ENCODE measurements at regions not wholly inside any gene's neighbourhood (a gene's known extent, or its start where the extent isn't known, plus 50 kb on each side); places are given as distances from the start of the nearest gene placed in this dataset.
"Not testable (repeated sequence)": the region's sequence is repeated elsewhere in the genome, so short reads cannot be mapped to it uniquely, and the experiment has no call there.

DNA sequence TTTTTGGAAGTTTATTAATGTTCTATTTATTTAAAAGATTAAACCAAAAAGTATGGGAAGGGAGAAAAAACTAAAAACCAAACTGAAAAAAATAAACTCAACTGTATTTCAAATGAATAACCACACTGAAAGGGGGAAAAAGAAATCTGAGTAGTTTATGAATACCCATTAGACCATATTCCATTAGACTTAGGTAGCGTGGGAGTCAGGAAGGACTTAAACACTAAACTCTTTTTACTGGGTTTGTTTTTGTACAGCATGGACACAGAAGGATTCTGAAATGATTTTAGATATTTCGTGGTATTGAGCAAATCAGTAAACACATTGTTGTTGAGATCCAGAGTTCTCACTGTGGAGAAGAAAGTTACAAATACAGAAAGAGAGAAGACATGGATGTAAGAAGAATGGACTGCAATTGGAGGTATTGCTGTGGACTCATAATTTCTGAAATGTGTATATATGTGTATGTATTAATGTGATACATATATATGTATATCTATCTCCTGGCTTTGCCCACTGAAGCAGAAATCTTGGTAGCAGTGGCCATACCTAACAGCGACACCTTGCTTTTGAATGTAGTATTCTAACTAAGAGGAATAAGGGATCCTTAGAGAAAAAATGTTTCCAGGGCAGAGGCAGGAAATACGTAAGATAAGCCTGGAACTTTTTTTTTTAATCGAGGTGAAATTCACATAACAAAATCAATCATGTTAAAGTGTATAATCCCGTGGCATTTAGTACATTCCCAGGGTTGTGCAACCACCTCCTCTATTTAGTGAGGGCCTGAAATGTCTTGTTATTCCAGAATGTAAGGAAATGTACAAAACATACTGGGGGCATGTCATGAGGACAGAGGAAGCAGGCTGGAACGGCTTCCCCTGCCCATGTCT is 228.8 kb downstream of the SMARCA2 start:
- DNase-seq = no peak

DNA sequence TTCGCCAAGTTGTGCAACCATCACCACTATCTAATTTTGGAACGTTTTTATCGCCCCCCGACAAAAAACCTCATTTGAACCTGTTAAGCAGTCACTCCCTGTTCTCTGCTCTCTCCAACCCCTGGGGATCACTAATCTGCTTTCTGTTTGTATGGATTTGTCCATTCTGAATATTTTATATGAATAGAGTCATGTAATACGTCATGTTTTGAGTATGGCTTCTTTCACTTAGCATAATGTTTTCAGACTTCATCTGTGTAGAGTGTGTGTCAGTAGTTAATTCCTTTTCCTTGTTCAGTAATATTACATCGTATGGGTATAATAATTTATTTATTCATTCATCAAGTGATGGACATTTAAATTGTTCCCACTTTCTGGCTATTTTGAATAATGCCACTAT is 232.2 kb downstream of the SMARCA2 start:
- no peak for DNase-seq

DNA sequence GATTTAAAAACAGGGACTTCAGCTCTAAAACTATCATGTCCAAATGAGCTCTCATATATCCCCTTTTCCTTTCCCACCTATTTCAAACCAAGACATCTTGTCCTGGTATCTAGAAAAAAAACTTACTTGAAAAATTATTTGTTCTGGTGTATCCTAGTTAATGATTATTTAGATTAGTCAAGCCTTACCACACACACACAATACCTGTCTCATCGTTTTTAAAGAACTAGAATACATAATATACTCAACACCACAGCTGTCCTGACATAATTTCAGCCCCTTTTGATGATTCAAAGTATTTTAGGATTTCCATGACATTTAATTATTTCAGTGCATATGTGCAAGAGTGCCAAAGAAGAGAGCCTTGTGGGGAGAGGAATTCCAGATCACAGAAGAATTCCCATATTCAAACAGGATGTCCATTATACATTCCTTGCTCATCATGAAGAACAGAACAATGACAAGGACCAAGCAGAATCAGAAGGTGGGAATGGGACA is 233.7 kb downstream of the SMARCA2 start:
- DNase-seq = no peak

DNA sequence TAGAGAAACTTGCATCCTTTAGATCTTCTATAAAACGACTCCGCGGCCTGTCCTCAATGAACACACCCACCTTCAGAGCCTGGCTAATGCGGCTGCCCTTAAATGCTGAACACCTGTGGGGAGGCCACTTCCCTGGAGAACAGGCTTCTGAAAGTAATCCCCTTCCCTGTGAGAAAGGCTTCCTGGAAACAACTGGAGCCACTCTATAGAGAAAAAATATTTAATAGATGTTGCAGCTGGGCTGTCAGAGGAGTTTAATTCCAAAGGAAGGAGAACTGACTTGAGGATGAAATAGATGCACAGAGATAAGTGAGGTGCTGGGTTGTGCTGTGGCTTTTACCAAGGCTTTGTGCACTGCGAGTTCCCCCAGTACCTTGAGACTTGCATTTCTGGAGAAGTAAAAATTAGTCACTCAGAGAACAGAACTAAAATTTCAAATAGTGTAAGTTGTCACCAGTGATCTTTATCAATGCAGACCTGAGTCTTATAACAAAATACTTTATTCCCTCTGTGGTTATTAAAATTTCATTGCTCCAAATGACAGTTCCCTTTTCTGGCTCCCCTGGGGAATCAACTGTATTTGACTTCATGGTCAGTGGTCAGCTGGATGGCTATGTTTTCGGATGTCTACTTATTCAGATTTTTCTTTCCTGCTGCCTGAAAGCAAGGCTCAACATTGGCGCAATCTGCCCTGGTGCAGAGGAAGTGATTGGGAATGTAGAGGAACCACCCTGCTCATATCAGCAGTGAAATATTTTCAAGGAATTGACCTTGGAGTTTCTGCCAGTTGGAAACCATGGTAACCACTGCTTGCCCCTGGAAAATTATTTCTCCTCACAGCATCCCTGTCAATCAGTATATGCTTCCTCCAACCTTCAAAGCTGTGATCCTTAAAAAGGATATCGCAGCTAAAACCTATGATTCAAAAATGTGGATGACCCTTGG is 238.8 kb downstream of the SMARCA2 start:
- no peak for DNase-seq

DNA sequence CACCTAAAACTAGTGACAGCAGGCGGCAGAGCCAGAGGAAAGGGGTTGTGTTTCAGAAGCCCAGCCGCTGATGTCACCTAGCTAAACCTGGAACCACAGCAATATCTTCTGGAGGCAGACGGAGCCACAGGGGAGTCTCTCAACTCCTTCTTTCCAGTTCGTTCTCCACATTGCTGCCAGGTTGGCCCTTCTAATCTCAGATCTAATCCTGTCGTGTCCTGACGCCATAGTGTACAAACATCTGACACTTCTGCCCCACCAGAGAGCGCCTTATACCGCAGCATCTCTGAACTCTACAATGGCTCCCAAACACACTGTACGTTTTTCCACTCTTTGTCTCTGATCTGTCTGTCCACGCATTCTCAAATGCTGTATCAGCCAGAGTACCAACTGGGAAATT is 240.0 kb downstream of the SMARCA2 start:
- DNase-seq = no peak

DNA sequence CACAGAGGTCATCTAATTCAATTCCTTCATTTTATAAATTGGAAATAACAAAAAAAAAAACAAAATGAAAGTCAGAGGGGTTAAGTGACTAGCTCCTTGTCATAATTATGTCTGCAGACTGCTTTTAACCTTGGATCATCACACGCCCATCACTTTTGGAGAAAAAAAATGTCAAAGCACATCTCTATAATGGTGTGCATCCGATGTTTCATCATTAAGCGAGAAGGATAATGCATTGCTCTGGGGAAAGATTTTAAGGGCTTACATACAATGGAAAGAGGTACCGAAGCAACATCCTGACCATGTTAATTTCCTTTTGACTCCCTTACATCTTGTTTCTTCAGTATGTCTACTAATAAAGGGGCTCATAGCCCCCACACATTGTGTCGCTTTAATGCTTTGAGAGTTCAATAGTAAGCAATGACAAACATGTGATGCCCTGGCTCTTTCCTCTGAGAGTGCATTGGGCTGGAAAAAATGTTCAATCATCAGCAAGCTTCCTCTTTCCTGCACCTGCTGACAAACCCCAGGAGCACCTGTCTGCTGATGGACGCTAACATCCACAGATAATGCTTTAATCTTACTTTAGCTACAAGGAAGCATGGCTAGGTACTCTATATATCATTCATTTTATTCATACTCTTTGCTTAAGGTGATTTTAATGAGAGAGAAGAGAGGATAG is 242.2 kb downstream of the SMARCA2 start:
- no peak for DNase-seq

DNA sequence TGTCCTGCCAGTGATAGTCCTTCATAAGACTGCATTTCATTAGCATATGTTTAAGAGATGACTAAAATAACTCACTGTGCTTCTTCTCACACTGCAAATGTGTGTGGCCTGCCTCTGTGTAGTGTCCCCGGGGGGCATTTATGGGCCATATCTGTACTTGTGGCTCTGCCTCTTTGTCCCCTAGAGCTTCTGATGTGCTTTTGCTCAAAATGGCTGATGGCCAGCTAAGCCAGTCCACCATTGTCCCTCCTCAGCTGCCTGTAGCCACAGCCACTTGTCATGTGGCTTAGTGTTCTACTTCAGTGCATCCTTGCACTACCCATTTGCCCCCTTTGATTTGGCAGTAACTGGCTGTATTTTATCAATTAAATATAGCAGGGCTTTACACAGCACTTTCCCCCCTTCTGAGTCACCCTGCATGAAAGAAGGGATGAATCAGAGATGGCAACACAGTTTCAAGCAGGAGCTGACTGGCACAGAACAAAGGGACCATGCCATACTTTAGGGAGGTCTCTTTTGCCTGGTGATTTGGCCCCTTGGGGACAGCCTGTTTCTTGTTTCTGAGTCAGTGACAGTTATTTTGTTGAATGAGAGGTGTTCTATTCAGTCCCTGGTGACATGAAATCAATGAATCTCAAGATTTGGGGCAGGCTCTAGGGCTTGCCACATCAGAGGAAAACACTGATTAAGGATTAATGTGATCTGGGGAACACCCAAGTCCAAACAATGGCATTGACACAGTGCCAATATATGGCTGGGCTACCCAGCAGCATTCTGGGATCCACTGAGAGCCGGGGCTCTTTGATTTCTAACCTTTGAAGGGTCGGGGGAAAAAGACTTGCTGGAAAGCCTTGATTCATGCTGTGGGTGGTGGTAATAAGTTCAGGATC is 245.5 kb downstream of the SMARCA2 start:
- DNase-seq = no peak

DNA sequence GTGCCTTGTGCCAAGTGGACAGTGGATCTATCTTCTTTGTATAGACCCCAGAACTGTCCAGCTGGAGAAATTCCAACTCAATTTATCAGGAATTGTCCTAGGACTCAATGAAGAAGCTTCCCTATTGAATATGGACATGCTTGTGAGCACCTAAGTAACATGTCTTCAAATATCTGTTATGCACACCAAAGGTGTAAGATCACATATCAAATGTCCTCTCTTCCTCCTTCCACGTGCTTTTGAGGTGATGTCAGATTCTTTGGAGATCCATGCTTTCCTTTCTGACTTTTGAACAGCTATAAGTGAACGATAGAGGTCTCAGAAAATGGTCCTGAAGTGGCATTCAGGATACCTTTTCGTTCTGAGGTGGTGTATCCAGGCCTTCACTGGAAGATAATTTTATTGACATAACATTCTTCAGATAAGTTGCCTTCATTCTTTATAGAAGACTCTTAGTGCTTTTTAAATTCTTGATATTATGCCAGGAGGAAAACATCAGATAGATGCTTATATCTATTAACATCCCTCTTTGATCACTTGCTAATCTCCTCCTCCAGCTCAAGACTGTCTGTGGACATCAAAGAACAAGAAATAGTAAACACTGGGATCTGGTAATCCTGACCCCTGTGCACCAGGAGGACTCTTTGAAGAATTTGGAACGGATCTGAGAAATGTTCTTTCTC is 246.4 kb downstream of the SMARCA2 start:
- DNase-seq = no peak

DNA sequence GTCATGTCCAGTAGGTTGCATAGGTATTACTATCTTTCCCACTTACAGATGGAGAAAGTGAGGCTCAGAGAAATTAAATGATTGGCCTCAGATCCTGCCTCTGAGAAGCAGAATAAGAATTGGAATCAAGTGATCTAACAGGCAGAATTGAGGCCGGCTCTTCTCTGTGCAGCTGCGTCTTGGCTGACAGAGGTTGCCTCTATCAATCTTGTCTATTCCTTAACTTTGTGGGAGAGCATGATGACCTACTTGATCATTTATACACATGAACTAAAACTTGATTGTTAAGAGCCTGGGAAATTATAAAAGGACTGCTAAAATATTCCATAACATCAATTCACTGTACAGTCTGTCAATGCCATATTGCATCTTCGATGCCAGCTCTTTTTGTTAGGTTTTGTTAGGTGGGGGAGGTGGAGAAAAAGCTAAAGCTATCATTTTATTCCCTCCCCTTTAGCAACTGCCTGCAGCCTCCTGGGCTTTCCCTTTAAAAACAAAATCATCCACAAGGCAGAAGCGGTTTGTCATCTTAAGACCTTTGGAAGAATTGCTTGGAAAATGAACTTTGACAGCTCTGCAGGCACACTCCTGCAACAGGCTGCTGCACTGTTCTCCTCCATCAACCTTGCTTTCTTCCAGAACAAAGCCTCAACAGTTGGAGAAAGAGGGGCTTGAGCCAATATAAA is 247.4 kb downstream of the SMARCA2 start:
- DNase-seq = no peak

DNA sequence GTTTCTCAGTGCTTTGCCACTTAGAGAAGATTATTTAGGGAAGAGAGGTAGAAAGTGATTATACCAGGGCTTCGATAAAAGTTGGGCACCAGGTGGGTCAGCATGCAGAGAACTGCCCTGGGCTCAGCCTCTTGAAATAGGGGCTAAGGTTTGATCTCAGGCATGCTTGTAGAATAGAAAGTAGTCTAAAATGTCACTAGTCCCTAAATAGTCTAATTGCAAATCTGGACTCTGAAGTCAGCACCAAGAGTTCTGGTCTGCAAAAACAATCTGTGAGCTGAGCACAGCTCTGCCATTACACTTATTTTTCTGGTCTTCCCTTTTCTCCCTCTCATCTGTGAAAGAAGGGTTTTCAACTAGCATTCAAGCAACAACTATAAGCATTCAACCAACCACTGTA is 248.0 kb downstream of the SMARCA2 start:
- no peak for DNase-seq

DNA sequence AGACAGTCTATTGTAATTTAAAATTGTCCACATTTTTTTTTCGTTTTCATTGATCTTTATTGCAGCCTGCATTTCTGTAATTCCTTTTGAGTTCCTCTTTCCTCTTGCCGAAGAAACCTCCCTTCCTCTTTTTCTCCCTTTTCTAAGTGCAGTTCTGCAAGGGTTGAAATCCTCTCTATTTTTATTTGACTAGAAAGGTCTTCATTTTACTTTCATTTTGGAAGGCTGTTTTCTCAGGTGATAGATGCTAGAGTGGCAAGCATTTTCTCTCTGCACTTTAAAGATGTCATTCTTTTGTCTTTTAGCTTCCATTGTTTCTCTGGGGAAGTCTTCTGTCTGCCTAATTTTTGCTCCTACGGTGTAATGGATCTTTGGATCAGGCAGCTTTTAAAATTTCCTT is 248.5 kb downstream of the SMARCA2 start:
- DNase-seq = no peak

DNA sequence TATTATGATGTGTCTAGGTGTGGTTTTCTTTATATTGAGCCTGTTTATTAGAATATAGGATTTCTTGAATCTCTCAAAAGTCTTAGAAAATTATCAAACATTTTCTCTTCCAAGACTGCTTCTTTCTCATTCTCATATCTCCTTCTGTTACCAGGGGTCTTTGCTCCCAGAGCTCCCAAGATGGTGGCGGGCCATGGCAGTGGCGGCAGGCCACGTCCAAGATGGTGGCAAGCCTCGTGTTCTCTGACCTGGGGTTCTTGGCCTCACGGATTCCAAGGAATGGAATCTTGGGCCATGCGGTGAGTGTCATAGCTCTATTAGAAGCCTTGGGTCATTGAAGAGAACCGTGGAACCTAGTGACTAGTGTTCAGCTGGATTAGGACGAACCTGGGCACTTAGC is 248.9 kb downstream of the SMARCA2 start:
- DNase-seq = no peak

DNA sequence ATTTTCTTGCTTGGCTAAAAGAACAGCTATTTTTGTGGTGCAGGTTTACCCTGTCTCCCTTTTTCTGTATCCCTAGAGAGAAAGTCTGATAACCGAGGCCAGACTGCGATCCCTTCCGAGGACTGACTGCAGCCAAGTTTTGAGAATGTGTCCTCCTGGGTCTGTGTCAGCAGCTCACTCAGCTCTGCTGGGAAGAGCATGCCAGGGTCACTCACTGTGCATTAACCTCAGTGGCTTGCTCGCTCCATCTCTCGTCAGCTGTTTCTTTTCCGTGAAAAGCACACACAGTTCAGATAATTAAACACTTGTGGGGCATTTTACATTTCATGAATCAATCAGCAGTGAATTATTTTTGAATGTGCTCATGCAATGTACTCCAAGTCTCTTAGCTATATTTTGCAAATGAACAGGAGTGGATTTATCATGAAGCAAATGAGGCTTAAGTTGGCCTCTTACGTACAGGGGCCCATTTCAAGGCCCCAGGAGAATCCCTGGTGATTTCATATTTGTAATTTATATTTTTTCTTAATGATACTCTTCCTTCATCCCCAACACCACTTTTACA is 252.1 kb downstream of the SMARCA2 start:
- no peak for DNase-seq

DNA sequence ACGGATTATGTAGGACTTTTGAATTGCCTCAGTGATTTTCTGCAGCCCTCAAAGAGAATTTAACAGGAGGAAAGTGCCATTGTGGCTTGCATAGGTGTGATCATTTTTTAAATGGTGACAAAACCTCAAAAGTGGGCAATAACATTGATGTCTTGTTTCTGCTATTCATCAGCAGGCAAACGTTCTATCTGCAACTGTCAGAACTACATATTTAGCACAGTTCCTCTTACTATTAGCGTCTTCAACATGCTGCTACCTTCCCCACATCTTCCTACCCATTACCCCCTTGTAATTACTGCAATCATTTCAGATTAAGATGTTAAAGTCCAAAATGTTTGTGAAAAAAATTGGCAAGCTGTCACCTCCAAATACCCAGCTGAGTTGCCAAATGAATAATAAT is 254.6 kb downstream of the SMARCA2 start:
- no peak for DNase-seq

DNA sequence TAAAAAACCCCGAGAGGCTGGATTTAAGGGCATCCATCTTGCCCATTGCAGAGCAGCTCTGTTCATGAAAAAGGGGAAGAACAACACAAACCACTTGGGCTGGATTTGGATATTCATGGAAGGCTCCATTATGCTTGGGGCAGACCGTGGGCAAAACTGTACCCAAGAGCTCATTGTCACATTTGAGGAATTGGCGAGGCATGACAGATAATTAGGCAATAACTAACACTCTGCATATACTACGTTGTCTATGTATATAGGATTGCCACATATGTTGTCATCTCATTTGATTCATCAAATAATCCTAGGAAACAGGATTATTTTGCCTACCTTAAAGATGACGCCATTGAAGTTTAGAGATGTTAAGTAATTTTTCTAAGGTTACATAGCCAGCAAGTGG is 255.4 kb downstream of the SMARCA2 start:
- DNase-seq = no peak

DNA sequence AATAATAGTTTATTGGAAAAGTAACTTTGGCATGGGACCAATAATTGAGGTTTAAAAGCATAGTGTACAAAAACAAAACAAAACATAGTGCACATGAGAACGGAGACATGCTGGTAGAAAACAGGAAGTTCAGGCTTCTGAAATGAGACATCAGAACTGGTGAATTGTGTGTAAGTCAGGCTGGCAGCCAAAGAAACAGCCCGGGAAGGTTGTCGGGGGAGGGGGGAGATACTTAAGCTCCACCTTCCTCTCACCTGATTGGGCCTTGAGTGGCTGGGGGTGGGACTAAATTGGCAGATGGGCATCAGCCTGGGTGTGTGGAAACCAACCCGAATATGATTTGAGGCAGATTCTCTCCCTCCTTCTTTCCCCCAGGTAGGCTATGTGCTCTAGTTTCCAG is 256.3 kb downstream of the SMARCA2 start:
- DNase-seq = no peak

DNA sequence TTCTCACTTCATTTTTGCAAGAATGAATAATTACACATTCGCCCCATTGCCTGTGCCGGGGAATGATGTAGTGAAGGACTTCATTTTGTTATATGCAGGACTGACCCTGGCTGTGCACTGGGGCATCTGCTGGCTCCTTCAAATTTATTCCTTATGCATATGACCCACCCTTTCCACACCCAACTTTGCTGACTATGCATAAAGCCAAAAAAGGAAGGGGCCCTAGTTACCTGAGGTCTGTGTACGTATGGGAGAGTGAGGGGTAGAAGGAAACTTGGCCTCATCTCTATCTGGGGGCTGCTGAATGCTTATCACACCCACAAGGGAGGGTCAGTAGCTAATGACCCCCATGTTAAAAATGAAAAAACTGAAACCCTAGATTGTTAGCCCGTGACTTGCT is 259.6 kb downstream of the SMARCA2 start:
- DNase-seq = no peak

DNA sequence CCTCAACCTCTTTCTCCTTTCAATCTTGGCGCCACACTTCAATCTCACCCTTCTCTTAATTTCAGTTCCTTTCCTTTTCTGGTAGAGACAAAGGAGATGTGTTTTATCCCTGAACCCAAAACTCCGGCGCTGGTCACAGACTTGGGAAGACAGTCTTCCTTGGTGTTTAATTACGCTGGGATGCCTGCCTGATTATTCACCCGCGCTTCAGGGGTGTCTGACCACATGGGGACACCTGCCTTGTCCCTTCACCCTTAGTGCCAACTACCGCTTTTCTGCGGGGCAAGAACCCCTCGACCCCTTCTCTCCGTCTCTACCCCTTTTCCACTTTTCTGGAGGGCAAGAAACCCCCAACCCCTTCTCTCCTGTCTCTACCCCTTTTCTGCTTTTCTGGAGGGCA is 261.1 kb downstream of the SMARCA2 start:
- no peak for DNase-seq

DNA sequence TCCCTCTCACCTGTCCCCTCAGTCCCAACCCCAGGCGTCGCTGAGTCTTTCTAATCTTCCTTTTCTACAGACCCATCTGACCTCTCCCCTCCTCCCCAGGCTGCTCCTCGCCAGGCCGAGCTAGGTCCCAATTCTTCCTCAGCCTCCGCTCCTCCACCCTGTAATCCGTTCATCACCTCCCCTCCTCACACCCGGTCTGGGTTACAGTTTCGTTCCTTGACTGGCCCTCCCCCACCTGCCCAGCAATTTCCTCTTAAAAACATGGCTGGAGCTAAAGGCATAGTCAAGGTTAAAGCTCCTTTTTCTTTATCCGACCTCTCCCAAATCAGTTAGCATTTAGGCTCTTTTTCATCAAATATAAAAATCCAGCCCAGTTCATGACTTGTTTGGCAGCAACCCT is 262.0 kb downstream of the SMARCA2 start:
- not testable (repeated sequence) for DNase-seq

DNA sequence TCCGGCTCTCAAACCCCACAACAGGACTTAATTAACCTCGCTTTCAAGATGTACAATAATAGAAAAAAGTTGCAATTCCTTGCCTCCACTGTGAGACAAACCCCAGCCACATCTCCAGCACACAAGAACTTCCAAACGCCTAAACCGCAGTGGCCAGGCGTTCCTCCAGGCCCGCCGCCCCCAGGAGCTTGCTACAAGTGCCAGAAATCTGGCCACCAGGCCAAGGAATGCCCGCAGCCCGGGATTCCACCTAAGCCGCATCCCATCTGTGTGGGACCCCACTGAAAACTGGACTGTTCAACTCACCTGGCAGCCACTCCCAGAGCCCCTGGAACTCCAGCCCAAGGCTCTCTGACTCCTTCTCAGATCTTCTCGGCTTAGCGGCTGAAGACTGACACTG is 262.5 kb downstream of the SMARCA2 start:
- not testable (repeated sequence) for DNase-seq
